ENCODE measurements at regions not wholly inside any gene's neighbourhood (a gene's known extent, or its start where the extent isn't known, plus 50 kb on each side); places are given as distances from the start of the nearest gene placed in this dataset.

DNA sequence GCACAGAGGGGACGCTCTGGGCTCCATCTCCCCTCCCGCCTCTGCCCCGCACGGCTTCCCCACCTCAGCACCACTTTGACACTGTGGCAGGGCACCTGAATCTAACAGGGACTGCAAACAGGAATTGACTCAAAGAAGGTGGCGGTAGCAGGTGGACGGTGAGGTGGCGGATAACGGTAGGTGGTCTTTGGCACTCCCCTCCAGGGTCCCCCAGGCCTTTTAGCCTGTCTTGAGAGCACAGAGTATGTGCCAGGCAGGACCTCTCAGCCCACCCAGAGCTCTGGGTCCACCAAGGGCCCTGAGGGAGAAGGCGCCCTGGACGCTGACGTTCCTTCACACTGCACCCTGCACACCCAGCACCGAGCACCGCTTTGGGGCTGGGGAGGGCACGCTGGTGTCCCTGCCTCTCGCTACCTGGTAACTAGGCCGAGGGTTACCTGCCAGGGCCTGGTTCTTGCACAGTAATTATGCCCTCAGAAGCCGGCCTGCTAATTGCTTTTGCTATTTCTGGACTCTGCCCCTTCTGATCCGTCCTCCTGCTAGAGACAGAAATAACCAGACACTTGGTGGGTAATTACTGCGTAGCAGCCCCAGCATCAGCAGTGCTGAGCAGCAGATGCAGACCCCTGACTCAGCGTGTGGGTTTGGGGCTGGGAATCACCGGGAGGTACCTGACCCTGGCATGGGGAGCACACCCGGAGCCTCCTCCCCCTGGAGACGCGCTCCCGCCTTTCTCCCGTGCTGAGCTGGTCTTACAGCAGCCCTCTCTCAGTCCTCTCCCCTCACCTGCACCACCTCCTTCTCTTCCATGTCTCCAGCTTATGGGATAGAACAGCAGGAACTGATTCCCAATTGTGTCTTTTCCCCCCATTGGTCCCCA, 103.3 kb upstream of the B3GAT1 start:
- no peak for TF ChIP-seq POLR2AphosphoS5 (IDR thresholded peaks at IDR 0.05)
- no peak for TF ChIP-seq POLR2A (IDR thresholded peaks at IDR 0.05)
- TF ChIP-seq, protein P1, sequence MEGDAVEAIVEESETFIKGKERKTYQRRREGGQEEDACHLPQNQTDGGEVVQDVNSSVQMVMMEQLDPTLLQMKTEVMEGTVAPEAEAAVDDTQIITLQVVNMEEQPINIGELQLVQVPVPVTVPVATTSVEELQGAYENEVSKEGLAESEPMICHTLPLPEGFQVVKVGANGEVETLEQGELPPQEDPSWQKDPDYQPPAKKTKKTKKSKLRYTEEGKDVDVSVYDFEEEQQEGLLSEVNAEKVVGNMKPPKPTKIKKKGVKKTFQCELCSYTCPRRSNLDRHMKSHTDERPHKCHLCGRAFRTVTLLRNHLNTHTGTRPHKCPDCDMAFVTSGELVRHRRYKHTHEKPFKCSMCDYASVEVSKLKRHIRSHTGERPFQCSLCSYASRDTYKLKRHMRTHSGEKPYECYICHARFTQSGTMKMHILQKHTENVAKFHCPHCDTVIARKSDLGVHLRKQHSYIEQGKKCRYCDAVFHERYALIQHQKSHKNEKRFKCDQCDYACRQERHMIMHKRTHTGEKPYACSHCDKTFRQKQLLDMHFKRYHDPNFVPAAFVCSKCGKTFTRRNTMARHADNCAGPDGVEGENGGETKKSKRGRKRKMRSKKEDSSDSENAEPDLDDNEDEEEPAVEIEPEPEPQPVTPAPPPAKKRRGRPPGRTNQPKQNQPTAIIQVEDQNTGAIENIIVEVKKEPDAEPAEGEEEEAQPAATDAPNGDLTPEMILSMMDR (IDR thresholded peaks at IDR 0.05), result no peak
- TF ChIP-seq EP300 (IDR thresholded peaks at IDR 0.05), result no peak
